Fibroblast of lung (primary cell): ENCODE measurements at regions not wholly inside any gene's neighbourhood (a gene's known extent, or its start where the extent isn't known, plus 50 kb on each side); places are given as distances from the start of the nearest gene placed in this dataset.

Source experiments
- DNase-seq, 2 donors: peaks; one replicate each; pipeline versions ENCODE4 v3.0.0 to v3.0.0-alpha.2; 2010; ENCODE audit warnings: low read depth in 2 of 2
- H2AFZ ChIP-seq: 2 replicates; pipeline ENCODE4 v1.5.1; 2012; ENCODE audit warnings: low read length, control low read depth, inconsistent platforms
- H3K27ac ChIP-seq: 2 replicates; pipeline ENCODE4 v1.5.1; 2011; ENCODE audit warnings: low read length, control low read depth; ENCODE audit not compliant: insufficient read depth
- H3K27me3 ChIP-seq: 2 replicates; pipeline ENCODE4 v1.5.1; 2011; ENCODE audit warnings: mild to moderate bottlenecking, low read length; ENCODE audit not compliant: control insufficient read depth, insufficient read depth
- H3K36me3 ChIP-seq: 2 replicates; pipeline ENCODE4 v1.5.1; 2011; ENCODE audit warnings: low read length; ENCODE audit not compliant: control insufficient read depth, insufficient read depth
- H3K4me1 ChIP-seq: 2 replicates; pipeline ENCODE4 v1.5.1; 2011; ENCODE audit warnings: low read length; ENCODE audit not compliant: control insufficient read depth, insufficient read depth; ENCODE audit errors: extremely low read depth
- H3K4me2 ChIP-seq: 2 replicates; pipeline ENCODE4 v1.5.1; 2011; ENCODE audit warnings: low read length, control low read depth; ENCODE audit not compliant: insufficient read depth; ENCODE audit errors: extremely low read depth
- H3K4me3 ChIP-seq, 4 experiments: fragments of 200-600 bp in 1 of 4; sonication (generic) in 1 of 4; replicated peaks in 1 of 4; 2 replicates each; pipeline ENCODE4 v1.5.1; 2011 to 2016; ENCODE audit warnings: low read length in 4 of 4, low read depth in 3 of 4, mild to moderate bottlenecking in 3 of 4, control low read depth in 2 of 4, inconsistent platforms in 1 of 4, mixed read lengths in 1 of 4; ENCODE audit not compliant: insufficient read depth in 1 of 4; ENCODE audit errors: control extremely low read depth in 1 of 4
- H3K79me2 ChIP-seq: 2 replicates; pipeline ENCODE4 v1.5.1; 2012; ENCODE audit warnings: mild to moderate bottlenecking, low read length, inconsistent platforms; ENCODE audit not compliant: control insufficient read depth, insufficient read depth
- H3K9ac ChIP-seq: 2 replicates; pipeline ENCODE4 v1.5.1; 2011; ENCODE audit warnings: mild to moderate bottlenecking, low read length, control low read depth; ENCODE audit not compliant: insufficient read depth
- H3K9me3 ChIP-seq: 2 replicates; pipeline ENCODE4 v1.5.1; 2012; ENCODE audit warnings: low read depth, low read length; ENCODE audit not compliant: control insufficient read depth, insufficient read depth
- H4K20me1 ChIP-seq: 2 replicates; pipeline ENCODE4 v1.5.1; 2011; ENCODE audit warnings: low read length; ENCODE audit not compliant: control insufficient read depth, insufficient read depth; ENCODE audit errors: extremely low read depth
- CTCF ChIP-seq, 2 donors: IDR thresholded peaks in 1 of 2; conservative IDR thresholded peaks in 1 of 2; 1 replicate in 1 of 2; 2 replicates in 1 of 2; pipeline ENCODE4 v1.5.1; 2011 to 2012; ENCODE audit warnings: low read length in 2 of 2, control low read depth in 1 of 2, inconsistent platforms in 1 of 2, low read depth in 1 of 2, mild to moderate bottlenecking in 1 of 2
- EZH2 ChIP-seq: IDR thresholded peaks from 2 replicates; pipeline ENCODE4 v1.5.1; 2012; ENCODE audit warnings: low read length, control low read depth, mild to moderate bottlenecking; ENCODE audit errors: missing control alignments

- H2AFZ ChIP-seq, result no peak overlapping the region
- DNase-seq, result peak in 1 of 2 donors; percentile 53
Measured at GRCh38 chr2:45337481-45337880, 273.6 kb downstream of the SRBD1 start.

GRCh38 chr2:45334205-45334604 is 276.9 kb downstream of the SRBD1 start:
- Histone ChIP-seq H3K79me2 (no peaks in the 10 kb centered on the region), H3K9ac (no peak overlapping the region), H4K20me1 (no peaks in the 10 kb centered on the region), H3K4me2 (no peak overlapping the region), H3K9me3 (no peaks in the 10 kb centered on the region), H3K27ac (no peak overlapping the region), H3K27me3 (peaks cover 8% of the 10 kb centered on the region), H3K4me1 (no peaks in the 10 kb centered on the region), H2AFZ (no peak overlapping the region), H3K4me3 (no peak overlapping the region), H3K36me3 (no peaks in the 10 kb centered on the region)
- DNase-seq, result no peak
- no peak for TF ChIP-seq CTCF (conservative IDR thresholded peaks at IDR 0.05 in 1 of 2, IDR thresholded peaks at IDR 0.05 in 1 of 2; ENCODE audit: low read depth in 1 of 2, low read length in 2 of 2)
- TF ChIP-seq EZH2, result no peak

More at GRCh38 chr2:45337481-45337880, 273.6 kb downstream of the SRBD1 start:
- no peaks in the 10 kb centered on the region for H3K79me2 ChIP-seq
- H3K27ac ChIP-seq, result no peak overlapping the region
- H3K9ac ChIP-seq, result no peak overlapping the region
- H3K27me3 ChIP-seq, result peaks cover 24% of the 10 kb centered on the region
- H4K20me1 ChIP-seq, result no peaks in the 10 kb centered on the region
- H3K36me3 ChIP-seq, result no peaks in the 10 kb centered on the region
- no peak overlapping the region for H3K4me3 ChIP-seq
- TF ChIP-seq CTCF (conservative IDR thresholded peaks at IDR 0.05 in 1 of 2, IDR thresholded peaks at IDR 0.05 in 1 of 2; ENCODE audit: low read depth in 1 of 2, low read length in 2 of 2), result no peak
- H3K9me3 ChIP-seq, result no peaks in the 10 kb centered on the region
- no peaks in the 10 kb centered on the region for H3K4me1 ChIP-seq
- no peak overlapping the region for H3K4me2 ChIP-seq

DNA sequence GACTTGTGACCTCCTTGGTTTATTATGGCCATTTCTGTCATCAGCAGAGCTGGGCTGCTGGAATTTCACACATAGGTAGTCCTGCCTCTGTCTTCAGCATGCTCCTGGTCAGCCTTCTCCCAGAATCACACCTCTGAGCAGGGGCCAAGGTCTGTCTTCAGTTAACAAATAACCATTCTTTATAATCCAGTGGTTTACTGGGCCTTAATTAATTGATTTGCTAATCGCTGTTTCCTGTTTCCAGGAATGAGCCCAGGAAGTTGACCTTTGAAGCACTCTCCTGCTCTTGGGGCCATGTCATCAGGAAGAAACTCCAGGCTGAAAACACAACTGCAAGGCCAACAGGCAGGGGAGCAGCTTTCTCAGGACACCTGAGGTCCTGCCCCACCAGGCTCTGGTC is 278.5 kb downstream of the SRBD1 start:
- H3K36me3 ChIP-seq, result no peaks in the 10 kb centered on the region
- no peaks in the 10 kb centered on the region for H3K4me1 ChIP-seq
- no peak for TF ChIP-seq CTCF (conservative IDR thresholded peaks at IDR 0.05 in 1 of 2, IDR thresholded peaks at IDR 0.05 in 1 of 2; ENCODE audit: low read depth in 1 of 2, low read length in 2 of 2)
- no peak for TF ChIP-seq EZH2
- H3K9me3 ChIP-seq, result no peaks in the 10 kb centered on the region
- H3K4me2 ChIP-seq, result no peak overlapping the region
- no peak overlapping the region for H3K27ac ChIP-seq
- H3K27me3 ChIP-seq, result peaks cover 3% of the 10 kb centered on the region
- DNase-seq, result no peak
- no peaks in the 10 kb centered on the region for H4K20me1 ChIP-seq
- no peaks in the 10 kb centered on the region for H3K79me2 ChIP-seq
- H2AFZ ChIP-seq, result no peak overlapping the region
- H3K9ac ChIP-seq, result no peak overlapping the region
- H3K4me3 ChIP-seq, result no peak overlapping the region
